C4-2B (cell line): ENCODE measurements at regions not wholly inside any gene's neighbourhood (a gene's known extent, or its start where the extent isn't known, plus 50 kb on each side); places are given as distances from the start of the nearest gene placed in this dataset.
"Not testable (repeated sequence)": the region's sequence is repeated elsewhere in the genome, so short reads cannot be mapped to it uniquely, and the experiment has no call there.

Experiments used
- H3K27ac ChIP-seq: fragments of 450-650 bp; 2 replicates; pipeline ENCODE4 v1.5.1; 2017
- CTCF ChIP-seq: fragments of 450-650 bp; conservative IDR thresholded peaks from 2 replicates; pipeline ENCODE4 v1.5.1; 2017; ENCODE audit warnings: mild to moderate bottlenecking
- ZFX ChIP-seq: fragments of 450-650 bp; IDR thresholded peaks from 2 replicates; pipeline ENCODE4 v1.6.1; 2017

- H3K27ac ChIP-seq: no peak overlapping the region
- no peak for TF ChIP-seq CTCF
- TF ChIP-seq ZFX: no peak
These were observed 237.5 kb upstream of the ADRA1B start for GRCh38 chr5:159678657-159679392.

- H3K27ac ChIP-seq: no peak overlapping the region
- TF ChIP-seq CTCF: no peak
- TF ChIP-seq ZFX: no peak
These were observed 236.2 kb upstream of the ADRA1B start for GRCh38 chr5:159680095-159680494.

GRCh38 chr5:159681661-159682060 is 234.6 kb upstream of the ADRA1B start:
- TF ChIP-seq ZFX: no peak
- no peak for TF ChIP-seq CTCF
- H3K27ac ChIP-seq: no peak overlapping the region

- H3K27ac ChIP-seq: no peak overlapping the region
- TF ChIP-seq ZFX: no peak
- peak; percentile 11; the same call in 1 of the 2 replicates for TF ChIP-seq CTCF
These were observed 233.7 kb upstream of the ADRA1B start for GRCh38 chr5:159682623-159683022.

- not testable (repeated sequence) for H3K27ac ChIP-seq
These were observed 228.4 kb upstream of the ADRA1B start for GRCh38 chr5:159687892-159688291.

GRCh38 chr5:159695741-159696294 is 220.5 kb upstream of the ADRA1B start:
- H3K27ac ChIP-seq: no peak overlapping the region
- TF ChIP-seq CTCF (no peak), ZFX (no peak)

- TF ChIP-seq CTCF (no peak), ZFX (no peak)
- H3K27ac ChIP-seq: no peak overlapping the region
These were observed 218.8 kb upstream of the ADRA1B start for GRCh38 chr5:159697530-159697929.

GRCh38 chr5:159698322-159698721 is 218.0 kb upstream of the ADRA1B start:
- H3K27ac ChIP-seq: no peak overlapping the region
- no peak for TF ChIP-seq ZFX
- no peak for TF ChIP-seq CTCF
